ENCODE measurements at regions not wholly inside any gene's neighbourhood (a gene's known extent, or its start where the extent isn't known, plus 50 kb on each side); places are given as distances from the start of the nearest gene placed in this dataset.

DNA sequence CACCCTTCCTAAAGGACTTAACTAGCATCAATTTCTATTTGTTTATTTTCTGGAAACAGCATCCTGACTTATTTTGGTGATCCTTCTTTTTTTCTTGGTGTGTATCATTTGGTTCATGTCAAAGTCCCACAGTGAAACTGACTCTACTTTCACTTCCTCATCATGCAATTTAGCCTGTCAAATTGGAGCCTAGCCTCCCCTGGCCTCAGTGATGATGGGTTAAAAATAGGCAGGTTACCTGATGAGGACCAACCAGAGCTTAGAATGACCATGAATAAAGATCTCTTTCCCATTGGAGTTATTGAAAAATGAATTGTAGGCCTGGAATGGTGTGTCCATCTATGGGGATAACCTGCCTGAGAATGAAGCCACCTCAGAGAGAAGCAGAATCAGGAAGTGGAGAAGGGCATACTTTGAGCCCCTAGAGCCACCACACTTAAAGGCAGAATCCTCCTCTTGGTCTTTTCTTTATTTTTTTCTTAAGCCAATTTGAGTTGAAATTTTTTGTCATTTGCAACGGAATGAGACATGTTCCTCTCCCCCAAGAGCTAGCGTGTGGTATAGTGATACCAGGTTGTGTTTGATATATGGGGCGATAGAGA, 105.6 kb downstream of the BTBD3 start:
- DNase-seq = no peak

DNA sequence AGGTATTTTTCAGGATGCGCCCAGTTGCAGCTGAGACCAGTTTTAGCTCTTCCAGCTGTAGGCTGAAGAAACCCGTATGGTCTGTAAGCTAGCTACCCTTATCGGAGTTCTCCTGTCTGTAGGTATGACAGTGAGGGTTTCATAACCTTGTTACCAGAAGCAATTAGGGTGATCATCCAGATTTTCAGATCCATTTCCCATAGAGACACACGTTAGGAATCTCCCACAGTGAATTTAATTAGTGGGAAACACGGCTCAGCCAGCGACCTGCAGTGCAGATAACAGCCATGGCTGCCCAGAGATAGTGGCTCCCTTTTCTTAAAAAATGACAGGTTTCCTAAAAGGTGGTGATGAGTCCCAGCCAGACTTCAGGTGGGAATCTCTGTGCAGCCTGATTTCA, 111.1 kb downstream of the BTBD3 start:
- no peak for DNase-seq

DNA sequence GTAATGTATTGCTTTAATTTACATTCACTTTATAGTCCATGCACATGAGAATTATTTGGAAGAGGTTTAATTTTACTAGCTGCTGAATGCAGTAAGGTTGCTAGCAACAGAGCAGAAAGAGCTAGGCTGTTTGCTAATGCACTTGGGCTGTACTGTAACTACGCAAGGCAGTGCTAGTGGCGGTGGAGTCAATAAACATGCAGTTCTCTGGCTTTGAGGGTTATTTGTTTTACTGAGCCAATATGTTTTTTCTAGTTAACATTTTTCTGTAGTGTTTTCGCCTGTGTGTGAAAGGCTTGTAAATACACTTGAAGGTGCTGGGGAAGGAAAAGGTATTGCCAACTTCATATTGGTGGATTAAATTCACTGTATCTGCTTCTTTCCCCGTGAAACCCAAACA, 112.8 kb downstream of the BTBD3 start:
- DNase-seq = no peak

- DNase-seq = no peak
These were observed 118.4 kb downstream of the BTBD3 start for GRCh38 chr20:12036142-12036541.

- no peak for DNase-seq
These were observed 119.8 kb downstream of the BTBD3 start for GRCh38 chr20:12037521-12037920.

DNA sequence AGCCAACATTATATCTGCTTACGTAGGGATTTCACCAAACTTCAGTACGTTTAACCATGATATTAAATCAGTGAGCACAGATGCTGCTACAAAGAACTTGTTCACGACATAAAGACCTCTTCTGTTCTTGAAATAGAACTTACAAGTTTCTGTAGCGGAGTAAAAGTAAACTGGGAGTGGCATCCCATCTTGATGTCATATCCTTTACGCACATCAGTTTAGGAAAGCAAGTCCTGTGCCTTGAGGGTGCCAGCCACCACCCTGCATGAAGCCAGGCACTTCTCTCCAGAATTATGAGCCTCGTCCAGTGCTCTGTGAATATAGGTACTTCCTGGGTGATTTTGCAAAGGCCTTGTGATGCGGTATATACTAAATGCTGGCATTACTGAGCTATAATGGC, 122.6 kb downstream of the BTBD3 start:
- no peak for DNase-seq

GRCh38 chr20:12044969-12045368, 127.3 kb downstream of the BTBD3 start:
- DNase-seq = no peak

DNA sequence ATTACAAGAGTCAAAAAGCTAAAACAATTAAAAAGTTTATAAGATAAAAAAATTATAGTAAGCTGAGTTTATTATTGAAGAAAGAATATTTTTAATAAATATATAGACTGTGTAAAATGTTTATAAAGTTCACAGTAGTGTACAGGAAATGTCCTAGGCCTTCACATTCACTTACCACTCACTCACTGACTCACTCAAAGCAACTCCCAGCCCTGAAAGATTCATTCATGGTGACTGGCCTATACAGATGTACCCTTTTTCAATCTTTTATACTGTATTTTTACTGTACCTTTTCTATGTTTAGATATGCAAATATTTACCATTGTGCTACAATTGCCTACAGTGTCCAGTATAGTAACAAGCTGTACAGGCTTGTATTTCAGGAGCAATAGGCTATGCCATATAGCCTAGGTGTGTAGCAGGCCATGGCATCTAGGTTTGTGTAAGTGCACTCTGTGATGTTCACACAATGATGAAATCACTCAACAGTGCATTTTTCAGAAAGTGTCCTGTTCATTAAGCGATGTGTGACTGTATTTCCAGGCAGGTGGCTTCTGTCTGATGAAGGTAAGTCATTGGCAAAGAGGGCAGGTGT, 130.2 kb downstream of the BTBD3 start:
- DNase-seq = no peak

DNA sequence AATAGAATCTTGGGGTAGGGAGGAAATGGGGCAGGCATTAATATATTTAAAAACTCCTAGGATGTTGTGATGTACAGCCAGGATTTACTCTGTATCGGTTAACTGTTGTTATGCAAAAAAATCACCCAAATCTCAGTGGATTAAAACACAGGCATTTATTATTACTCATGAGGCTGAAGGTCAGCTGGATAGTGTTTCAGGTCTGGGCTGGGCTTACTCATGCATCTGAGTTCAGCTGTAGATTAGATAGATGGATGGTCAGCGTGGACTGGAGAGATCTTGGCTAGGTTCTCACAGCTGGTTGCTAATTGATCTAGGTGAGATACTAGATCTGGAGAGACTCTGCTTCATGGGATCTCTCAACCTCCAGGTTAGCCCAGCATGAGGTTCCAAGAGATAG, 131.4 kb downstream of the BTBD3 start:
- no peak for DNase-seq

DNA sequence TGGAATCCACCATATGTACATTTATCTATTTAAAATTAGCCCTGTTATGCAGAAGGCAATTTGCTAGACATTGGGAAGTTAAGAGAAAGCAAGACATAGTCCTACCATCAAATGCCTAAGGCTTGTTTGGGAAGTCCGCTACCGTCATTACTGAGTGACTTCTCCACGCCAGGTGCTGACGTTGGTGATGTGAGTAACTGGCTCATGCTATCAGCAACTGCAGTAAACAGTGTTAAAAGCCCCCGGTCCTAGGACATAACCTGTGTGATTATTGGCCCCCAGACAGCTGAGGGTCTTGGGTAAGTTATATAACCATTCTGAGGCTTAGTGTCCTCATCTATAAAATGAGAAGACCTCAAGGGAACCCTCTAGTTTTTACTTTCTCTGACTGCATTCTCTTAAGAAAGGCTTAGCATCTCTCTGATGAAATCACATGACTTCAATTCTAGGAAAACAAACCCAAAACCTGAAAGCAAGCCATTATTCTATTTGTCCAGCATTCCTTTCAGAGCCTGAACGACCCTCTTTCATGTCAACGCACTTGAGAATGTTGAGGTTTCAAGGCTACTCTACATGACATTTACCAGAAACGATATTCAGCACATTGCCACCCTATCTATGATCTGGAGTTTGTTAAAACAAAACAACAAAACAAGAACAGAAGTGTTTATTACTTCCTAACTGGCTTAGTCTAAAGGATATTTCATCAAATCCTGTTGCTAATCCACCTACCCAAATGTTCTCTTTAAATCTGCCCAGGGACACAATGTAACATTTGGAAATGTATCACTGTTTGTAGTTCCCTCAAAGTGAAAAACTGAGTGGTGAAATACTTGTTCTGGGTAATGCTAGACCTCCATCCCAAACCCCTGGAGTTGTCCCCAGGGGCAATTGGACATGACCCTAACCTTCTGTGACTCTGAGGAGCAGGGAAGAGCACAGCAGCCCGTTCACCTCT, 133.8 kb downstream of the BTBD3 start:
- no peak for DNase-seq

GRCh38 chr20:12053353-12053752, 135.7 kb downstream of the BTBD3 start:
- DNase-seq = no peak

DNA sequence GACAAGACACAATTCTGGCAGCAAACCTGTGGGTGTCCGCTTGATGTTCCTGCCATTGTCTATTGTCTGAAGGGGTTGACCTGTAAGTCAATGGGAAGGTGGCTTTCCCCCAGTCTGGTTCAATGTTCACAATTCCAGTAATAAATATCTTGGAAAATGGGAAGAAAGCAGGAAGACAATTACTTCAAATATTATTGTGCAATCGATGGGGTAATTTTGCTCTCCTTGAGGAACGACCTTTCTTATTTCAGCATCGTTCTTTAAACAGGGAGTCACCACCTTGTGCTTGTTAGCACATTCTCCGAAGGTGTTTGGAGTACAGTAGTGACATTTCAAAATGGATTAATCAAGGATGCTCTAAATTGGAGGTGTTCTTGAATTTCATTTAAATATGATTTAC, 136.9 kb downstream of the BTBD3 start:
- no peak for DNase-seq

DNA sequence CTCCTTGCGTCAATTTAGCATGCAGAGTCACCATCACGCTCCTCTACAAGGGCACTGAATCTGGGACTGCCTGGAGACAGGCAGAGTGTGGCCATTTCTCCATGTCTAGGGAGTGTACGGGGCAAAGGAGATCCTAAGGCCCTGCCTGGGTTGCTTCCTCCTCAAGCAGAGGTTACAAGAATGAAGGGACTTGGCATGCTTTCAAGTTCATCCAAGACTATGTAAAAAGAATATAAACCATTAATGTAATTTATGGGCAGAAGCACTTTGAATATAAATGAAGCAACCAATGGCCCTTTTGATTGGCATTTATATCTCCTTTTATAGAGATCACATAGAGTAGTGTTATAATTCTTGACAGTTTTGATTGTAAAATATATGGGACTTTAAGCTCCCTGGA, 137.5 kb downstream of the BTBD3 start:
- no peak for DNase-seq

DNA sequence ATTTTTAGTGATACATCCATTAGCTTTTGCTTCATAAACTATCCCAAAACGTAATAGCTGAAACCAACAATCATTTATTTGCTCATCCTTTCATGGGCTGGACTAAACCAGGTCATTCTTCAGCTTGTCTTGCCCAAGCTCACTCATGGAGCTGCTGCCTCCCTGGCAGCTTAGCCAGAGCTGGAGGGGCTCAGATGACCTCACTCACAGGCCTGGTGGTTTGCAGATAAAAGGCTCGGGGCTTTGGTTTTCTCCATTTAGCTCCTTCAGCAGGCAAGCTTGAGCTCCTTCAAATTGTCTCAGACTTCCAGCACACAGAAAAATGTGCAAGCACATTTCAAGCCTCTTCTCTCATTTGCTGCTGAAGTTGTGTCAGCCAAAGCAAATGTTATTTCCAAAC, 139.1 kb downstream of the BTBD3 start:
- no peak for DNase-seq

DNA sequence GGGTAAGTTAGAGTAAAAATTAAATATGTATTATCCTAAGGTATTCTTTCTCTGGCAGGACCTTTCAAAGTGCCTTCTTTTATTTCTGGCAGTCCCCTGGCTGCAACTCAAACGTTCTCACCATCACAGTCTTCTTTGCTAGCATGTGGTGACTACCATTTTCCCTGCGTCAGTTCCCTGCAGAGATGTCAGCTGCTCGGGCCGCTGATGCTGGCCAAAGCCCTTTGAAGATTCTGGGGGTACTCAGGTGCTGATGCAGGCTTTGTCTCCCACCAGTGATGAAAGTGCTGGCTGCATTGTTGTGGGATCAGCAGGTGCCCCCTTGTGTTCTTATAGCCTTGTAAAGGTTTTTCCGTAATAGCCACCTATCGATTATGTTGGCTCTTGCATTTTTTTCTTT, 140.1 kb downstream of the BTBD3 start:
- DNase-seq = no peak

- no peak for DNase-seq
These were observed 140.5 kb downstream of the BTBD3 start for GRCh38 chr20:12058216-12058615.

- no peak for DNase-seq
These were observed 143.8 kb downstream of the BTBD3 start for GRCh38 chr20:12061466-12061865.

DNA sequence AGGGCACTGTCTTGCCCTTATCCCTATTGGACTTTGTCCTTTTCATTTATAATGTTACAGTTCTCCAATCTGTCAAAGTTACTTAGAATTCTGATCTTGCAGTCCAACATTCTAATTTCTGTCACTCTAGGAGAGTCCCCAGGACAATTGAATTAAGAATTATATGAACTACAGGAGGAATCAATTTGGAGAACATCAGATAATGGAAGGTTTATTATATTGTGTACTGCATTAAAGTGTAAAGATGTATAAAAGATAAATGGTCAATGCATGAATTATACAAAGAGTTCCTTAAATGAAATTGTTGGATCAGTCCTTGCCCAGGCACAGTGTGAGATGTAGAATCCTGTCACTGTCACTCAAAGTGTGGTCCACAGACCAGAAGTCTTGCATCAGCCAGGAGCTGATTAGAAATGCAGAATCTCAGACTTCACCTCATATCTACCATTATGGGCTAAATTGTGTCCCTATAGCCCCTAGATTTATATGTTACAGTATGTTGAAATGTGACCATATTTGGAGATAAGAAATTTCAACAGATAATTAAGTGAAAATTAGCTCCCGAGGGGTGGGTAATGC, 145.5 kb downstream of the BTBD3 start:
- no peak for DNase-seq

- no peak for DNase-seq
These were observed 146.8 kb downstream of the BTBD3 start for GRCh38 chr20:12064540-12064939.

- no peak for DNase-seq
These were observed 150.0 kb downstream of the BTBD3 start for GRCh38 chr20:12067686-12068085.

- DNase-seq = no peak
These were observed 150.4 kb downstream of the BTBD3 start for GRCh38 chr20:12068121-12068520.

- no peak for DNase-seq
These were observed 151.5 kb downstream of the BTBD3 start for GRCh38 chr20:12069181-12069580.

DNA sequence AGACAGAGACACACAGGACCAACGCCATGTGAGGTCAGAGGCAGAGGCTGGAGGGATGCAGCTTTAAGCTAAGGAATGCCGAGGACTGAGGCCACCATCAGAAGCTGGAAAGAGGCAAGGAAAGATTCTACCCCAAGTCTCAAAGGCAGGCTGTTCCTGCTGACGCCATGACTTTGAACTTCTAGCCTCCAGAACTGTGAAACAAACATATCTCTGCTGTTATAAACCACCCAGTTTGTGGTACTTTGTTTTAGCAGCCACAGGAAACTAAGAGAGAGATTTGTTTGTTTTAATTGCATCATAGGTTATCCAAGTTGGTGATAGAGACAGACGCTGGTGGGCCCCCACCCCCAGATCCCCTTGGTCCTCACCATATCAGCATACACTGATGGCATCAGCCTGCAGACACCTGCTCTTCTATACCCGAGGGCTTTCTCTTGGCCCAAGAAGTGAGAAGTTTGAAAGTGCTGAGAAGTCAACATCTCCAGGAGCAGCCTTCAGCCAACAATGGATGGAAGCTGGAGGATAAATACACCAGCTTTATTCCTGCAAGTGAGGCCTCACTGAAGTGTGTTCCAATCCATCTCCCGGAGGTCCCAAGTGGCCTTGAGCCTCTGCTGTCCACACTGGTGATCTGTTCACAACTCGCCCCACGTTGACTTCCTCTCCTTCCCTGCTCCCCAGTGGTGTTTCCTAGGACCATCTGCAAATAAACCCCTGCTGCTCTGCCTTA, 154.7 kb downstream of the BTBD3 start:
- DNase-seq = no peak

Data from stimulated activated CD4-positive, alpha-beta T cell treated with anti-CD3 and anti-CD28 coated beads, Interleukin-4, amount 100 ng/mL, for 4 hours (primary cell).